NCI-H146 (cell line): ENCODE measurements at regions not wholly inside any gene's neighbourhood (a gene's known extent, or its start where the extent isn't known, plus 50 kb on each side); places are given as distances from the start of the nearest gene placed in this dataset.

ENCODE experiments used
- DNase-seq: peaks from one replicate; lab custom pipeline; 2025; lab: John Stamatoyannopoulos, UW

GRCh38 chr5:93791518-93791972 is 50.1 kb upstream of the POU5F2 start:
- DNase-seq, result peak; percentile 86
